ENCODE measurements at regions not wholly inside any gene's neighbourhood (a gene's known extent, or its start where the extent isn't known, plus 50 kb on each side); places are given as distances from the start of the nearest gene placed in this dataset.

DNA sequence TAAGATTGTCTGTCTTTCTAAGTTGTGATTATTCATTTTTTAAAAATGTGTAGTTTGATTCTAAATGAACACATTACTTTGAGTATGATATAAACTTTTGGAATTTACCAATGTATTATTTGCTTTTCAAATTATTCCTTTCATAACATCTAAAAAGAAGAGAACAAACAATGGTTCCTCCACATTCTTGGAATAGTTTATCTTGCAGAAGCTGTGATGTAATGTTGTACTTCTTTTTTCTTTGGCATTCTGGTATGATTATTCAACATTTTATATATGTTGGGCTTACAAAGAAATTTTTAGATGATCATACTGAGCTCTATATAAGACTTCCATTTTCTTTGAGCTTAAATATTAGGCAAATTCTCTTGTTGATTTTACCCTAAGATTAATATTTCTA, 419.2 kb downstream of the DIPK2A start:
- H2AFZ ChIP-seq (ENCODE audit: low read length) = no peak overlapping the region
- H3K4me2 ChIP-seq (ENCODE audit: insufficient read depth, low read length) = no peak overlapping the region
- TF ChIP-seq, protein P1, sequence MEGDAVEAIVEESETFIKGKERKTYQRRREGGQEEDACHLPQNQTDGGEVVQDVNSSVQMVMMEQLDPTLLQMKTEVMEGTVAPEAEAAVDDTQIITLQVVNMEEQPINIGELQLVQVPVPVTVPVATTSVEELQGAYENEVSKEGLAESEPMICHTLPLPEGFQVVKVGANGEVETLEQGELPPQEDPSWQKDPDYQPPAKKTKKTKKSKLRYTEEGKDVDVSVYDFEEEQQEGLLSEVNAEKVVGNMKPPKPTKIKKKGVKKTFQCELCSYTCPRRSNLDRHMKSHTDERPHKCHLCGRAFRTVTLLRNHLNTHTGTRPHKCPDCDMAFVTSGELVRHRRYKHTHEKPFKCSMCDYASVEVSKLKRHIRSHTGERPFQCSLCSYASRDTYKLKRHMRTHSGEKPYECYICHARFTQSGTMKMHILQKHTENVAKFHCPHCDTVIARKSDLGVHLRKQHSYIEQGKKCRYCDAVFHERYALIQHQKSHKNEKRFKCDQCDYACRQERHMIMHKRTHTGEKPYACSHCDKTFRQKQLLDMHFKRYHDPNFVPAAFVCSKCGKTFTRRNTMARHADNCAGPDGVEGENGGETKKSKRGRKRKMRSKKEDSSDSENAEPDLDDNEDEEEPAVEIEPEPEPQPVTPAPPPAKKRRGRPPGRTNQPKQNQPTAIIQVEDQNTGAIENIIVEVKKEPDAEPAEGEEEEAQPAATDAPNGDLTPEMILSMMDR (IDR thresholded peaks at IDR 0.05; ENCODE audit: extremely low read depth, low read depth, low read length) = no peak
- no peaks in the 10 kb centered on the region for H3K79me2 ChIP-seq (ENCODE audit: insufficient read depth, low read length)
- no peak overlapping the region for H3K4me3 ChIP-seq (ENCODE audit: insufficient read depth, low read length)
- H3K27ac ChIP-seq (ENCODE audit: low read depth, low read length) = no peak overlapping the region
- no peaks in the 10 kb centered on the region for H3K27me3 ChIP-seq (ENCODE audit: insufficient read depth, low read length)
- no peaks in the 10 kb centered on the region for H3K9me3 ChIP-seq (ENCODE audit: low read depth, low read length)
- DNase-seq (ENCODE audit: insufficient read length, low spot score, missing footprints) = no peak
- H3K36me3 ChIP-seq (ENCODE audit: insufficient read depth, low read length) = no peaks in the 10 kb centered on the region
- H3K4me1 ChIP-seq (ENCODE audit: insufficient read depth, low read length) = no peaks in the 10 kb centered on the region
- no peaks in the 10 kb centered on the region for H4K20me1 ChIP-seq (ENCODE audit: insufficient read depth, low read length)

DNA sequence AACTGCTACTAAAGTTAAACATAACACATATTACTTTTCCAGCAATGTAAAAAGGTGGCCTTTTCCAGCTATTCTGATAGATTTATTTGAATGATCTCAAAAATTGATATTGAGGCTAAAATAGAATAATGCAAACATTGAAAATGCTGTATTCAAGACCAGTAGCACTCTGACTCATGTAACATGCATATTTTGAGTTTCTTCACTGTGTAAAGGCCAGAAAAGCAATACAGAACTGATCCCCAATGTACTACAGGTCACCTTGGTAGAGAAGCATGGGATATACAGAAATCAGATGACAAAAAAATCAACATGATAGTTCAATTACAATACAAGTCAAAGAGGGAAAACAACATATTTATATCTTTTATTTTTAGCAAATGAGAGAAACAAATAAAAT, 419.6 kb downstream of the DIPK2A start:
- Histone ChIP-seq H3K9me3 (ENCODE audit: low read depth, low read length) (no peaks in the 10 kb centered on the region), H3K79me2 (ENCODE audit: insufficient read depth, low read length) (no peaks in the 10 kb centered on the region), H3K4me1 (ENCODE audit: insufficient read depth, low read length) (no peaks in the 10 kb centered on the region), H3K4me2 (ENCODE audit: insufficient read depth, low read length) (no peak overlapping the region), H4K20me1 (ENCODE audit: insufficient read depth, low read length) (no peaks in the 10 kb centered on the region), H3K27me3 (ENCODE audit: insufficient read depth, low read length) (no peaks in the 10 kb centered on the region), H3K27ac (ENCODE audit: low read depth, low read length) (no peak overlapping the region), H3K36me3 (ENCODE audit: insufficient read depth, low read length) (no peaks in the 10 kb centered on the region), H3K4me3 (ENCODE audit: insufficient read depth, low read length) (no peak overlapping the region), H2AFZ (ENCODE audit: low read length) (no peak overlapping the region)
- TF ChIP-seq, protein P1 (IDR thresholded peaks at IDR 0.05; ENCODE audit: extremely low read depth, low read depth, low read length) = no peak
- no peak for DNase-seq (ENCODE audit: insufficient read length, low spot score, missing footprints)

DNA sequence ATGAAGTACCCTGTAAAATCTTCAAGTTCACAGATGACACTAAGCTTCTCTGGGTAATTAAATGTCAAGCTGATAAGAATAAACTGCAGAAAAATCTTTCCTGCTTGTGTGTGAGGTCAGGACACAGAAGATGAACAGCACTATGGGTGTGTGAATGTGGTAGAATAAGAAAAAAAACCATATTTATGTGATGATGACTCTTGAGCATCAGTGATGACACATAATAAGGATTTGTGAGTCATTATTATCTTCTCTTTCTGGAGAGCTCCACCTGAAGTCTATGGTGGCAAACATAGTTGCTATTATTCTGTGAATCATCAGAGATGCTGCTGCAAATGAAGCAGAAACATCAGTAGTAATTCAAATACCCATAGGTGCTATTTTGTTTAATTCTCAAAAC, 422.4 kb downstream of the DIPK2A start:
- Histone ChIP-seq H3K27ac (ENCODE audit: low read depth, low read length) (no peak overlapping the region), H3K4me1 (ENCODE audit: insufficient read depth, low read length) (no peaks in the 10 kb centered on the region), H3K9me3 (ENCODE audit: low read depth, low read length) (no peaks in the 10 kb centered on the region), H3K27me3 (ENCODE audit: insufficient read depth, low read length) (no peaks in the 10 kb centered on the region), H3K79me2 (ENCODE audit: insufficient read depth, low read length) (no peaks in the 10 kb centered on the region), H3K4me2 (ENCODE audit: insufficient read depth, low read length) (no peak overlapping the region), H2AFZ (ENCODE audit: low read length) (no peak overlapping the region), H3K36me3 (ENCODE audit: insufficient read depth, low read length) (no peaks in the 10 kb centered on the region), H3K4me3 (ENCODE audit: insufficient read depth, low read length) (no peak overlapping the region), H4K20me1 (ENCODE audit: insufficient read depth, low read length) (no peaks in the 10 kb centered on the region)
- TF ChIP-seq, protein P1 (IDR thresholded peaks at IDR 0.05; ENCODE audit: extremely low read depth, low read depth, low read length) = no peak
- DNase-seq (ENCODE audit: insufficient read length, low spot score, missing footprints) = no peak

DNA sequence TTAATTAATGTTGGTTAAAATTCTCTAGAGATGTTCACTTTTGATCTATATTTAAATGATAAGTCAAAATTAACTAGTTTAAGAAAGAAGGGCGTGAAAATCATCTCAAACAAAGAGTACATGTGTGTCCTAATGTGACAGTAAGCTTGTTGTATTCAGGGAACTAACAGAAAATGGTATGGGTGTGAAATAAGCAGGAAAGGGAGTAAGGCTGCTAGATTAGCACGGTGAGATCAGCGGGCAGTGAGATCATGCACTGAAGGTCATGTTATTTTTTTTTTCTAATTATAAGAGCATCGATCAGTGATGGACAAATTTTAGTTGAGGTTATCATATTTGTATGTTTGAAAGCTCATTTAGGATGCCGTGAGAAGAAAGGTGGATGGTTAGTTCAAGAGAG, 430.8 kb downstream of the DIPK2A start:
- H2AFZ ChIP-seq (ENCODE audit: low read length) = no peak overlapping the region
- TF ChIP-seq, protein P1 (IDR thresholded peaks at IDR 0.05; ENCODE audit: extremely low read depth, low read depth, low read length) = no peak
- no peak for DNase-seq (ENCODE audit: insufficient read length, low spot score, missing footprints)

More for the DNA sequence above, 430.8 kb downstream of the DIPK2A start:
- Histone ChIP-seq H3K4me3 (ENCODE audit: insufficient read depth, low read length) (no peak overlapping the region), H3K27ac (ENCODE audit: low read depth, low read length) (no peak overlapping the region), H4K20me1 (ENCODE audit: insufficient read depth, low read length) (no peaks in the 10 kb centered on the region), H3K4me1 (ENCODE audit: insufficient read depth, low read length) (no peaks in the 10 kb centered on the region), H3K4me2 (ENCODE audit: insufficient read depth, low read length) (no peak overlapping the region), H3K27me3 (ENCODE audit: insufficient read depth, low read length) (no peaks in the 10 kb centered on the region), H3K36me3 (ENCODE audit: insufficient read depth, low read length) (no peaks in the 10 kb centered on the region), H3K79me2 (ENCODE audit: insufficient read depth, low read length) (no peaks in the 10 kb centered on the region), H3K9me3 (ENCODE audit: low read depth, low read length) (no peaks in the 10 kb centered on the region)

All from osteoblast (primary cell).